Pancreas (tissue), 10 donors: ENCODE measurements at regions not wholly inside any gene's neighbourhood (a gene's known extent, or its start where the extent isn't known, plus 50 kb on each side); places are given as distances from the start of the nearest gene placed in this dataset.

Experiments used
- ATAC-seq, 4 donors: fragments of 200-7000 bp; cut with Tn5 transposase; one replicate each; pipeline versions ENCODE4 v1.8.0 to v1.9.1; 2020; ENCODE audit warnings: mild to moderate bottlenecking in 4 of 4, moderate library complexity in 4 of 4
- DNase-seq, 6 donors: peaks; one replicate each; pipeline ENCODE4 v3.0.0-alpha.2; 2020
- FAIRE-seq: peaks from 2 replicates; lab custom pipeline; 2012; peaks lifted over from hg19 to GRCh38; lab: Jason Lieb, UNC
- H3K27ac ChIP-seq, 4 donors: fragments of 200-600 bp; sonication (generic); 1 replicate in 3 of 4; 2 replicates in 1 of 4; pipeline versions ENCODE4 v1.5.0 to v1.8.0; 2020
- H3K27me3 ChIP-seq, 4 donors: fragments of 200-600 bp; one replicate each; pipeline ENCODE4 v1.8.0; 2021
- H3K36me3 ChIP-seq, 3 donors: fragments of 200-600 bp; sonication (generic) in 1 of 3; one replicate each; pipeline versions ENCODE4 v1.5.0 to v1.8.0; 2020 to 2021
- H3K4me1 ChIP-seq, 3 donors: fragments of 200-600 bp; one replicate each; pipeline ENCODE4 v1.8.0; 2021
- H3K4me3 ChIP-seq, 4 donors: fragments of 200-600 bp; sonication (generic) in 2 of 4; one replicate each; pipeline versions ENCODE4 v1.5.0 to v1.8.0; 2020 to 2021
- H3K9me3 ChIP-seq, 4 donors: fragments of 200-600 bp; one replicate each; pipeline ENCODE4 v1.8.0; 2021
- WGBS, 2 donors: extraction: QIAGEN DNeasy Blood & Tissue Kit; methylation state at CpG; one replicate each; pipeline ENCODE4 v1.1.7; 2013; 5-methylcytosine and 5-hydroxymethylcytosine counted together
- intact Hi-C, 3 donors: fragments of 100-400 bp; cut with DNase I; formaldehyde crosslinking; loops; one replicate each; pipeline versions ENCODE4 v1.11.1 to v1.14.2; 2022
- TF ChIP-seq, protein P1 (sequence below), 4 donors: fragments of 200-600 bp; sonication (generic) in 3 of 4; IDR thresholded peaks; one replicate each; pipeline versions ENCODE4 v1.5.0 to v1.8.0; 2021; ENCODE audit warnings: antibody characterized with exemption in 4 of 4
- donor health status: healthy with polysubstance abuse.
- donor health status: DM: no; HTN: no; CAD: no; lungs with moderate emphysema.
- donor health status: DM: no; HTN: no; CAD: no.
- donor health status: control.
- donor health status: control.
- donor health status: Bipolar disorder and iron deficiency.
- donor health status: DM: yes; HTN: yes; CAD: no.
- donor health status: DM: no; HTN: no; CAD: no.
- donor health status: DM: no; HTN: no; CAD: no.
- donor health status: DM: yes; HTN: yes; CAD: no.

GRCh38 chr2:467101-467500 is 179.2 kb upstream of the ALKAL2 start:
- Histone ChIP-seq H3K36me3 (no peaks in the 10 kb centered on the region), H3K27me3 (peaks cover 0 to 18% (median 4%) of the 10 kb centered on the region in 4 donors), H3K9me3 (no peaks in the 10 kb centered on the region), H3K27ac (no peak overlapping the region), H3K4me1 (no peaks in the 10 kb centered on the region), H3K4me3 (no peak overlapping the region)
- intact Hi-C loops, result no loop called here
- TF ChIP-seq, protein P1, sequence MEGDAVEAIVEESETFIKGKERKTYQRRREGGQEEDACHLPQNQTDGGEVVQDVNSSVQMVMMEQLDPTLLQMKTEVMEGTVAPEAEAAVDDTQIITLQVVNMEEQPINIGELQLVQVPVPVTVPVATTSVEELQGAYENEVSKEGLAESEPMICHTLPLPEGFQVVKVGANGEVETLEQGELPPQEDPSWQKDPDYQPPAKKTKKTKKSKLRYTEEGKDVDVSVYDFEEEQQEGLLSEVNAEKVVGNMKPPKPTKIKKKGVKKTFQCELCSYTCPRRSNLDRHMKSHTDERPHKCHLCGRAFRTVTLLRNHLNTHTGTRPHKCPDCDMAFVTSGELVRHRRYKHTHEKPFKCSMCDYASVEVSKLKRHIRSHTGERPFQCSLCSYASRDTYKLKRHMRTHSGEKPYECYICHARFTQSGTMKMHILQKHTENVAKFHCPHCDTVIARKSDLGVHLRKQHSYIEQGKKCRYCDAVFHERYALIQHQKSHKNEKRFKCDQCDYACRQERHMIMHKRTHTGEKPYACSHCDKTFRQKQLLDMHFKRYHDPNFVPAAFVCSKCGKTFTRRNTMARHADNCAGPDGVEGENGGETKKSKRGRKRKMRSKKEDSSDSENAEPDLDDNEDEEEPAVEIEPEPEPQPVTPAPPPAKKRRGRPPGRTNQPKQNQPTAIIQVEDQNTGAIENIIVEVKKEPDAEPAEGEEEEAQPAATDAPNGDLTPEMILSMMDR (IDR thresholded peaks at IDR 0.05), result no peak
- no peak for ATAC-seq
- DNase-seq, result no peak
- 42 to 50% methylated on average over 15 of the region's 15 CpGs for WGBS, 2 donors
- FAIRE-seq, result no peak

- DNase-seq, result no peak
Measured at GRCh38 chr2:464562-465309, 176.8 kb upstream of the ALKAL2 start.

DNA sequence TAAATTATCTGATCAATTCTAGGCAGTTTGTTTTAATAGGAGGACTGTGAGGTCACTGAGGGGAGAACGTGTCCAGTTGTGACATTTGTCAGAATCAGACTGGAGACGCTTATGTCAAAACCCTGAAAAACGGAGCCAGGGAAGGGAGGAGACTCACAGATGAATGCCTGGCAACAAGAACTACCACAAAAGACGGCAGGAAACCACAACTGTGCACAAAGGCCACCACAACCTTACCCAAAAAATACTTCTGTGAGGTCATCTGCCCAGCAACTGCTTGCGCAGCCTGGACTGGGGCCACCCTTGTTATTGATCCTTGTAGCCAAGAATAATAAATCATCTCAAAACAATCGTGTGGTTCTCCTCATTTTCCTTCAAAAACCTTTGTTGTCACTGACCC is 173.0 kb upstream of the ALKAL2 start:
- no peaks in the 10 kb centered on the region for H3K4me1 ChIP-seq
- H3K9me3 ChIP-seq, result no peaks in the 10 kb centered on the region
- FAIRE-seq (no peak), ATAC-seq (peak in 2 of 4 donors; percentile 32 to 57), DNase-seq (no peak)
- TF ChIP-seq, protein P1 (IDR thresholded peaks at IDR 0.05), result no peak
- H3K27ac ChIP-seq, result no peak overlapping the region
- peaks cover 0 to 7% (median 0%) of the 10 kb centered on the region in 4 donors for H3K27me3 ChIP-seq
- H3K36me3 ChIP-seq, result no peaks in the 10 kb centered on the region
- intact Hi-C loops, result no loop called here
- 30 to 44% methylated on average over 6 of the region's 6 CpGs for WGBS, 2 donors
- no peak overlapping the region for H3K4me3 ChIP-seq

More at GRCh38 chr2:464562-465309, 176.8 kb upstream of the ALKAL2 start:
- no peak overlapping the region for H3K4me3 ChIP-seq
- TF ChIP-seq, protein P1 (IDR thresholded peaks at IDR 0.05), result no peak
- no peak for FAIRE-seq
- WGBS, 2 donors, result 80 to 85% methylated on average over 19 of the region's 19 CpGs
- H3K36me3 ChIP-seq, result no peaks in the 10 kb centered on the region
- intact Hi-C loops, result no loop called here
- H3K9me3 ChIP-seq, result no peaks in the 10 kb centered on the region
- H3K4me1 ChIP-seq, result no peaks in the 10 kb centered on the region
- no peak for ATAC-seq
- H3K27ac ChIP-seq, result no peak overlapping the region
- H3K27me3 ChIP-seq, result peaks cover 0 to 18% (median 4%) of the 10 kb centered on the region in 4 donors

GRCh38 chr2:459931-460330 is 172.0 kb upstream of the ALKAL2 start:
- H3K27ac ChIP-seq, result no peak overlapping the region

More at GRCh38 chr2:459931-460330, 172.0 kb upstream of the ALKAL2 start:
- DNase-seq, result no peak
- no peaks in the 10 kb centered on the region for H3K9me3 ChIP-seq
- no peak overlapping the region for H3K4me3 ChIP-seq
- H3K4me1 ChIP-seq, result no peaks in the 10 kb centered on the region
- TF ChIP-seq, protein P1 (IDR thresholded peaks at IDR 0.05), result no peak
- ATAC-seq, result no peak
- H3K27me3 ChIP-seq, result peaks cover 0 to 7% (median 0%) of the 10 kb centered on the region in 4 donors
- no peaks in the 10 kb centered on the region for H3K36me3 ChIP-seq
- intact Hi-C loops, result no loop called here
- WGBS, 2 donors, result 44 to 55% methylated on average over 4 of the region's 4 CpGs
- FAIRE-seq, result no peak
